Hepatocyte (in vitro differentiated cells): ENCODE measurements at regions not wholly inside any gene's neighbourhood (a gene's known extent, or its start where the extent isn't known, plus 50 kb on each side); places are given as distances from the start of the nearest gene placed in this dataset.

Experiments used
- EZH2 ChIP-seq: fragments of 200-600 bp; sonication (generic); IDR thresholded peaks from 2 replicates; pipeline ENCODE4 v1.6.1; 2016; ENCODE audit warnings: antibody characterized with exemption, mild to moderate bottlenecking, borderline replicate concordance
- EZH2phosphoT487 ChIP-seq: fragments of 200-600 bp; sonication (generic); IDR thresholded peaks from one replicate; pipeline ENCODE4 v1.6.1; 2018; ENCODE audit warnings: antibody characterized with exemption, mild to moderate bottlenecking, low read depth, moderate library complexity; ENCODE audit not compliant: unreplicated experiment, severe bottlenecking
- TF ChIP-seq, protein P1 (sequence below): fragments of 200-600 bp; sonication (generic); IDR thresholded peaks from 2 replicates; pipeline ENCODE4 v1.5.1; 2016; ENCODE audit warnings: antibody characterized with exemption, mild to moderate bottlenecking; ENCODE audit not compliant: poor library complexity

DNA sequence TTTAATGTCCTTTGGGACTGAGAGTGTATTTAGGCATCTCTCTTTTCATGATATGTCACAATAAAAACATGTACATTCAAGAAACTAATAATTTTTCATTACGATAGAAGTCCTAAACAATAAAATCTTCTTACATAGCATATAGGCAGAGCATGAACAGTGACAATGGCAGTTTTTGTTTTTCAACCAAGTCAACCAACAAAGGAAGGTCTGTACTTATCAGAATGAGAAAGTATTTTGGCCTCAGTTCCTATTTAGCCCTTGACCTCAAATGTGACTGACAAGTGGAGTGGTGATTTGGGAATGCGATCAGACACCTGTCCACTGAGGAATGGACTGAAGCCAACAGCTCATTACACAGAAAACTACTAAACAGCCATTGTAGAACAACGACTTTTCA lies 219.5 kb downstream of the TMEM161B start:
- TF ChIP-seq, protein P1, sequence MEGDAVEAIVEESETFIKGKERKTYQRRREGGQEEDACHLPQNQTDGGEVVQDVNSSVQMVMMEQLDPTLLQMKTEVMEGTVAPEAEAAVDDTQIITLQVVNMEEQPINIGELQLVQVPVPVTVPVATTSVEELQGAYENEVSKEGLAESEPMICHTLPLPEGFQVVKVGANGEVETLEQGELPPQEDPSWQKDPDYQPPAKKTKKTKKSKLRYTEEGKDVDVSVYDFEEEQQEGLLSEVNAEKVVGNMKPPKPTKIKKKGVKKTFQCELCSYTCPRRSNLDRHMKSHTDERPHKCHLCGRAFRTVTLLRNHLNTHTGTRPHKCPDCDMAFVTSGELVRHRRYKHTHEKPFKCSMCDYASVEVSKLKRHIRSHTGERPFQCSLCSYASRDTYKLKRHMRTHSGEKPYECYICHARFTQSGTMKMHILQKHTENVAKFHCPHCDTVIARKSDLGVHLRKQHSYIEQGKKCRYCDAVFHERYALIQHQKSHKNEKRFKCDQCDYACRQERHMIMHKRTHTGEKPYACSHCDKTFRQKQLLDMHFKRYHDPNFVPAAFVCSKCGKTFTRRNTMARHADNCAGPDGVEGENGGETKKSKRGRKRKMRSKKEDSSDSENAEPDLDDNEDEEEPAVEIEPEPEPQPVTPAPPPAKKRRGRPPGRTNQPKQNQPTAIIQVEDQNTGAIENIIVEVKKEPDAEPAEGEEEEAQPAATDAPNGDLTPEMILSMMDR = no peak
- TF ChIP-seq EZH2 = no peak
- TF ChIP-seq EZH2phosphoT487 = no peak
